ENCODE measurements at regions not wholly inside any gene's neighbourhood (a gene's known extent, or its start where the extent isn't known, plus 50 kb on each side); places are given as distances from the start of the nearest gene placed in this dataset.

- Mint-ChIP-seq H3K27ac (ENCODE audit: unreplicated experiment) (no peak overlapping the region), H3K27me3 (ENCODE audit: insufficient read depth, unreplicated experiment) (no peaks in the 10 kb centered on the region), H3K4me1 (ENCODE audit: low read depth, unreplicated experiment) (peaks cover 3% of the 10 kb centered on the region), H3K4me3 (ENCODE audit: unreplicated experiment) (no peak overlapping the region), H3K36me3 (ENCODE audit: insufficient read depth, unreplicated experiment) (no peaks in the 10 kb centered on the region), H3K9me3 (ENCODE audit: unreplicated experiment) (peaks cover 6% of the 10 kb centered on the region)
- BruUV-seq (replicated peaks), result no TSS peak
- ChIA-PET POLR2A (no interaction called here), CTCF (no interaction called here)
- no peak for TF ChIP-seq CTCF (IDR thresholded peaks at IDR 0.05; ENCODE audit: insufficient read depth in 1 of 2, low read depth in 1 of 2, low read length in 1 of 2, severe bottlenecking in 1 of 2, unreplicated experiment in 1 of 2)
- intact Hi-C loops (cut with micrococcal nuclease; ENCODE audit: unreplicated experiment), result no loop called here
- Histone ChIP-seq H3K27me3 (replicated peaks; ENCODE audit: control insufficient read depth, insufficient read depth, low read length) (no peaks in the 10 kb centered on the region), H3K4me1 (no peaks in the 10 kb centered on the region; the same call in 1 of the 2 replicates), H3K9me3 (peaks cover 16% of the 10 kb centered on the region), H3K4me3 (ENCODE audit: low read depth, low read length) (no peak overlapping the region), H3K36me3 (ENCODE audit: control insufficient read depth, insufficient read depth, low read length) (no peaks in the 10 kb centered on the region)
- no peak for DNase-seq
Measured at GRCh38 chr3:30282154-30282696, 324.2 kb upstream of the TGFBR2 start.

GRCh38 chr3:30285188-30286006, 321.0 kb upstream of the TGFBR2 start:
- intact Hi-C loops (cut with micrococcal nuclease; ENCODE audit: unreplicated experiment), result no loop called here
- no peak for DNase-seq
- Mint-ChIP-seq H3K27ac (ENCODE audit: unreplicated experiment) (no peak overlapping the region), H3K9me3 (ENCODE audit: unreplicated experiment) (peaks cover 11% of the 10 kb centered on the region), H3K4me1 (ENCODE audit: low read depth, unreplicated experiment) (peaks cover 13% of the 10 kb centered on the region), H3K27me3 (ENCODE audit: insufficient read depth, unreplicated experiment) (no peaks in the 10 kb centered on the region), H3K36me3 (ENCODE audit: insufficient read depth, unreplicated experiment) (no peaks in the 10 kb centered on the region), H3K4me3 (ENCODE audit: unreplicated experiment) (no peak overlapping the region)
- Histone ChIP-seq H3K4me1 (peaks cover 14% of the 10 kb centered on the region), H3K9me3 (no peaks in the 10 kb centered on the region), H3K4me3 (ENCODE audit: low read depth, low read length) (no peak overlapping the region), H3K36me3 (ENCODE audit: control insufficient read depth, insufficient read depth, low read length) (no peaks in the 10 kb centered on the region), H3K27me3 (replicated peaks; ENCODE audit: control insufficient read depth, insufficient read depth, low read length) (no peaks in the 10 kb centered on the region)
- TF ChIP-seq CTCF (IDR thresholded peaks at IDR 0.05; ENCODE audit: insufficient read depth in 1 of 2, low read depth in 1 of 2, low read length in 1 of 2, severe bottlenecking in 1 of 2, unreplicated experiment in 1 of 2), result no peak
- ChIA-PET CTCF (no interaction called here), POLR2A (no interaction called here)
- no TSS peak for BruUV-seq (replicated peaks)

- no peaks in the 10 kb centered on the region for H3K9me3 ChIP-seq
- Mint-ChIP-seq H3K27ac (ENCODE audit: unreplicated experiment) (no peak overlapping the region), H3K4me1 (ENCODE audit: low read depth, unreplicated experiment) (peaks cover 13% of the 10 kb centered on the region), H3K27me3 (ENCODE audit: insufficient read depth, unreplicated experiment) (no peaks in the 10 kb centered on the region), H3K36me3 (ENCODE audit: insufficient read depth, unreplicated experiment) (no peaks in the 10 kb centered on the region), H3K4me3 (ENCODE audit: unreplicated experiment) (no peak overlapping the region), H3K9me3 (ENCODE audit: unreplicated experiment) (peaks cover 11% of the 10 kb centered on the region)
- no peak for DNase-seq
- ChIA-PET CTCF (no interaction called here), POLR2A (no interaction called here)
- no peaks in the 10 kb centered on the region for H3K27me3 ChIP-seq (replicated peaks; ENCODE audit: control insufficient read depth, insufficient read depth, low read length)
- no peak overlapping the region for H3K4me3 ChIP-seq (ENCODE audit: low read depth, low read length)
- intact Hi-C loops (cut with micrococcal nuclease; ENCODE audit: unreplicated experiment), result no loop called here
- BruUV-seq (replicated peaks), result no TSS peak
- H3K36me3 ChIP-seq (ENCODE audit: control insufficient read depth, insufficient read depth, low read length), result no peaks in the 10 kb centered on the region
- peaks cover 14% of the 10 kb centered on the region for H3K4me1 ChIP-seq
- no peak for TF ChIP-seq CTCF (IDR thresholded peaks at IDR 0.05; ENCODE audit: insufficient read depth in 1 of 2, low read depth in 1 of 2, low read length in 1 of 2, severe bottlenecking in 1 of 2, unreplicated experiment in 1 of 2)
Measured at GRCh38 chr3:30286007-30286669, 320.3 kb upstream of the TGFBR2 start.

Data from Caco-2 (cell line).